Activated B cell treated with CpG ODN at 0.5 μM for 24 hours (primary cell): ENCODE measurements at regions not wholly inside any gene's neighbourhood (a gene's known extent, or its start where the extent isn't known, plus 50 kb on each side); places are given as distances from the start of the nearest gene placed in this dataset.

Experiments
- ATAC-seq: fragments of 200-7000 bp; cut with Tn5 transposase; one replicate; pipeline ENCODE4 v1.10.0; 2021; ENCODE audit warnings: low read depth, mild to moderate bottlenecking, moderate library complexity
- CTCF ChIA-PET: fragments of 350-600 bp; sonication (Branson Sonifier 250); formaldehyde crosslinking; loops from one replicate; lab custom pipeline; 2021; ENCODE audit warnings: antibody characterized with exemption; lab: Charles Lee
- POLR2A ChIA-PET: fragments of 350-600 bp; sonication (Branson Sonifier 250); formaldehyde crosslinking; loops from one replicate; lab custom pipeline; 2021; ENCODE audit warnings: antibody characterized with exemption; lab: Charles Lee
- DNase-seq: peaks from one replicate; pipeline ENCODE4 v3.0.0; 2022
- H3K27ac Mint-ChIP-seq: one replicate; pipeline ENCODE4 v1.8.0; 2020; ENCODE audit warnings: mixed read lengths
- H3K27me3 Mint-ChIP-seq: one replicate; pipeline ENCODE4 v1.8.0; 2021; ENCODE audit warnings: mixed read lengths
- H3K36me3 Mint-ChIP-seq: one replicate; pipeline ENCODE4 v1.8.0; 2021; ENCODE audit warnings: low read depth, mixed read lengths
- H3K4me1 Mint-ChIP-seq: one replicate; pipeline ENCODE4 v1.8.0; 2021; ENCODE audit warnings: mixed read lengths
- H3K4me3 Mint-ChIP-seq: one replicate; pipeline ENCODE4 v1.8.0; 2020; ENCODE audit warnings: mild to moderate bottlenecking, mixed read lengths
- H3K9me3 Mint-ChIP-seq: one replicate; pipeline ENCODE4 v1.8.0; 2020; ENCODE audit warnings: mixed read lengths
- CTCF ChIP-seq: fragments of 200-600 bp; IDR thresholded peaks from one replicate; pipeline ENCODE4 v1.8.0; 2022; ENCODE audit warnings: antibody characterized with exemption, mild to moderate bottlenecking
- intact Hi-C: fragments of 100-400 bp; cut with micrococcal nuclease; formaldehyde crosslinking; loops from one replicate; pipeline ENCODE4 v1.15.1; 2024

GRCh38 chr1:204760757-204761156 lies 75.2 kb upstream of the LRRN2 start:
- H3K9me3 Mint-ChIP-seq: peaks cover 4% of the 10 kb centered on the region
- ChIA-PET POLR2A (no interaction called here), CTCF (interaction anchor here (1.1 to 6.0 kb wide), 4 partner anchors 13 to 195 kb away, joined by 3 to 69 read pairs (median 6); no protein-coding TSS in a partner anchor)
- no peak for TF ChIP-seq CTCF
- ATAC-seq (no peak), DNase-seq (no peak)
- H3K27me3 Mint-ChIP-seq: peaks cover 10% of the 10 kb centered on the region
- intact Hi-C loops: loop anchor here (5.0 kb wide), 1 partner anchor 313 kb away; no protein-coding TSS in a partner anchor
- H3K4me1 Mint-ChIP-seq: peaks cover 6% of the 10 kb centered on the region
- H3K27ac Mint-ChIP-seq: no peak overlapping the region
- no peaks in the 10 kb centered on the region for H3K36me3 Mint-ChIP-seq
- no peak overlapping the region for H3K4me3 Mint-ChIP-seq

- intact Hi-C loops: loop anchor here (1.0 to 5.0 kb wide), 3 partner anchors 43 to 317 kb away; no protein-coding TSS in a partner anchor
- ChIA-PET POLR2A (interaction anchor here (0.8 kb wide), 2 partner anchors 197 to 199 kb away, joined by 3 to 4 read pairs; no protein-coding TSS in a partner anchor), CTCF (interaction anchor here (0.8 to 6.0 kb wide), 19 partner anchors 9 to 602 kb away, joined by 3 to 69 read pairs (median 4); no protein-coding TSS in a partner anchor)
- ATAC-seq (peak; percentile 97), DNase-seq (peak; percentile 50)
- peak overlapping the region; percentile 3 for H3K4me3 Mint-ChIP-seq
- no peak overlapping the region for H3K27ac Mint-ChIP-seq
- H3K36me3 Mint-ChIP-seq: no peaks in the 10 kb centered on the region
- H3K4me1 Mint-ChIP-seq: peaks cover 6% of the 10 kb centered on the region
- peaks cover 29% of the 10 kb centered on the region for H3K27me3 Mint-ChIP-seq
- TF ChIP-seq CTCF: peak; percentile 67
- H3K9me3 Mint-ChIP-seq: peaks cover 4% of the 10 kb centered on the region
These were observed 78.4 kb upstream of the LRRN2 start for GRCh38 chr1:204763773-204764427.

GRCh38 chr1:204769997-204770396 lies 84.5 kb upstream of the LRRN2 start:
- ChIA-PET CTCF (no interaction called here), POLR2A (no interaction called here)
- no peak overlapping the region for H3K4me3 Mint-ChIP-seq
- H3K27ac Mint-ChIP-seq: no peak overlapping the region
- H3K36me3 Mint-ChIP-seq: no peaks in the 10 kb centered on the region
- H3K9me3 Mint-ChIP-seq: no peaks in the 10 kb centered on the region
- DNase-seq (no peak), ATAC-seq (no peak)
- TF ChIP-seq CTCF: no peak
- intact Hi-C loops: no loop called here
- H3K4me1 Mint-ChIP-seq: no peaks in the 10 kb centered on the region
- H3K27me3 Mint-ChIP-seq: peaks cover 33% of the 10 kb centered on the region

- ChIA-PET POLR2A (no interaction called here), CTCF (interaction anchor here (1.4 kb wide), 1 partner anchor 206 kb away, joined by 3 read pairs; no protein-coding TSS in a partner anchor)
- Mint-ChIP-seq H3K27ac (no peak overlapping the region), H3K4me3 (no peak overlapping the region), H3K9me3 (no peaks in the 10 kb centered on the region), H3K36me3 (no peaks in the 10 kb centered on the region), H3K27me3 (peaks cover 32% of the 10 kb centered on the region), H3K4me1 (no peaks in the 10 kb centered on the region)
- ATAC-seq: no peak
- DNase-seq: no peak
- intact Hi-C loops: no loop called here
- TF ChIP-seq CTCF: no peak
These were observed 85.8 kb upstream of the LRRN2 start for GRCh38 chr1:204771358-204771757.

- H3K36me3 Mint-ChIP-seq: no peaks in the 10 kb centered on the region
- intact Hi-C loops: no loop called here
- H3K9me3 Mint-ChIP-seq: no peaks in the 10 kb centered on the region
- TF ChIP-seq CTCF: no peak
- ATAC-seq (no peak), DNase-seq (no peak)
- peaks cover 22% of the 10 kb centered on the region for H3K27me3 Mint-ChIP-seq
- CTCF ChIA-PET: no interaction called here
- no peak overlapping the region for H3K27ac Mint-ChIP-seq
- POLR2A ChIA-PET: no interaction called here
- no peaks in the 10 kb centered on the region for H3K4me1 Mint-ChIP-seq
- no peak overlapping the region for H3K4me3 Mint-ChIP-seq
These were observed 87.7 kb upstream of the LRRN2 start for GRCh38 chr1:204773246-204773645.
